Stimulated activated CD8-positive, alpha-beta memory T cell treated with anti-CD3 and anti-CD28 coated beads, Interleukin-4, amount 100 ng/mL, for 4 hours (primary cell): ENCODE measurements at regions not wholly inside any gene's neighbourhood (a gene's known extent, or its start where the extent isn't known, plus 50 kb on each side); places are given as distances from the start of the nearest gene placed in this dataset.
"Not testable (repeated sequence)": the region's sequence is repeated elsewhere in the genome, so short reads cannot be mapped to it uniquely, and the experiment has no call there.

Experiments
- DNase-seq, 2 donors: peaks; one replicate each; pipeline ENCODE4 v3.0.0-alpha.2; 2020; ENCODE audit warnings: low read depth in 2 of 2, low spot score in 1 of 2

GRCh38 chr2:207354462-207354861 lies 175.3 kb upstream of the CREB1 start:
- no peak for DNase-seq

GRCh38 chr2:207356567-207356966 lies 173.2 kb upstream of the CREB1 start:
- no peak for DNase-seq

DNA sequence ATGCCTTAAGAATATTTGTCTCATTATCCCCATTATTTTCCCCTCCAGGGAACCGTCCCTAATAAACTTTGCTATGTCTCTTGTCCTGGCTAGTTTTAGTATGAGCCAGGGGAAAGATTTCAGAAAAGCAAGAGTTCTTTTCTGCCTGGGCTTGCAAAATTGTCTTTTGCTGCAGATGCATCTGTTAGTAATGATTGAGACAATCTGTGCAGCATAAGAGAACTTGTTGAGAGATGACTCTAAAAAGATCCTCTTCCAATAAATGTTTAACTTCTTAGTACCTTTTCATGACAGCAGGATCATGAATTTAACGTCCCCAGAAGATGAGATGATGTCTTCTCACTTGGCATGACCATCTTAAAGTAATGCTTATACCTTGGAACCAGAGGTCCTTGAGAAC lies 172.5 kb upstream of the CREB1 start:
- no peak for DNase-seq

GRCh38 chr2:207362716-207363115 lies 167.0 kb upstream of the CREB1 start:
- no peak for DNase-seq

DNA sequence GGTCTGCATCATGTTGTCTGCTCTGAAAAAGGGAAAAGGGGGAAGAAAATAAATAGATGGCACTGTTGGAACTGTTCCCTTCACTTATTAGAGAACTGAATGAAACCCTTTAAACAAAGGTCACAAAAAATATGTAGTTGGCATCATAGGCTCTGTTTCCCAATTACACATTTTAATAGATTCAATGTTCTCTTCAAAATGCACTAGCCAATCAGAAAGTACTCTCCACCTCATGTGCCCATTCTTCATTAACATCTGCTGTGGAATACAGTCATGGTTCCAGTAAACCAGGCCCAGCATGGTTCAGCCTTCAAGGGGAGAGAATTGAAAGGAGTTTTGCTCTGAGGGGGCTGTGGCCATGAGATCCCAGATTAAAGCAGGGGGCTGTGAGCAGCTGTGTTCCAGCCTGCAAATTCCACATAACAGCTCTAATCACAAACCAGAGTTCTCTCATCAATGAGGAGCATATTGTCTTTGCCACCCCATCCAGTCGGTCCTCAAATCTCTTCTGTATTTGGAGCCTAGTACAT lies 165.9 kb upstream of the CREB1 start:
- no peak for DNase-seq

GRCh38 chr2:207370646-207371045 lies 159.1 kb upstream of the CREB1 start:
- DNase-seq: no peak

DNA sequence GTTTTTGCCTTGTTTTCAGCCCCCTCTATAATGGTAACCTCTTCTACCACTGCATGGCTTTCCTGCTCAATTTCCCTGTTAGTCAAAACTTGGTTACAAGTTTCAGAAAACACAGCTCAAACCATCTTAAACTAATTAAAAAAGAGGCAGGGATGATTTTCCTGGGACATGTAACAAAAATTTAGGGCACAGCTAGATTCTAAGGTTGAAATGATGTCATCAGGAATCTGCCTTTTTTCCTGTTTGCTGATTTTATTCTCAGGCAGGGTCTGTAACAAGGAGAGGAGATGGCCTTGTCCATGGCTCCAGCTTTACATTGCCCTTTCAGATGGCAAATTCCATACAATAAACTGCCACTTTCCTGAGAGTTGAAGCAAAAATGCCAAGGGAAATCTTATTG lies 157.9 kb upstream of the CREB1 start:
- no peak for DNase-seq

DNA sequence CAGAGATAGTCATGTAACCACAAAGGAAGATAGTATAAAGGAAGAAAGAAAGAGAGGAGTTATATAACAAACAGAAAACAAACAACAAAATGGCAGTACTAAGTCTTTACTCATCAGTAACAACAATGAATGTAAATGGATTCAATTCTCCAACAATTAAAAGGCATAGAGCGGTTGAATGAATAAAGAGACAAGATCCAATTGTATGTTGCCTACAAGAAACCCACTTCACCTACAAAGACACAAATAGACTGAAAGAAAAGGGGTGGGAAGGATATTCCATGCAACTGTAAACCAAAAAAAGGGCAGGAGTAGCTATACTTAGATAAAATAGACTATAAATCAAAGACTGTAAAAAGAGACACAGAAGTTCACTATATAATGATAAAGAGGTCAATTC lies 157.3 kb upstream of the CREB1 start:
- DNase-seq: no peak

- no peak for DNase-seq
Observed at GRCh38 chr2:207375207-207375875, 154.4 kb upstream of the CREB1 start.

DNA sequence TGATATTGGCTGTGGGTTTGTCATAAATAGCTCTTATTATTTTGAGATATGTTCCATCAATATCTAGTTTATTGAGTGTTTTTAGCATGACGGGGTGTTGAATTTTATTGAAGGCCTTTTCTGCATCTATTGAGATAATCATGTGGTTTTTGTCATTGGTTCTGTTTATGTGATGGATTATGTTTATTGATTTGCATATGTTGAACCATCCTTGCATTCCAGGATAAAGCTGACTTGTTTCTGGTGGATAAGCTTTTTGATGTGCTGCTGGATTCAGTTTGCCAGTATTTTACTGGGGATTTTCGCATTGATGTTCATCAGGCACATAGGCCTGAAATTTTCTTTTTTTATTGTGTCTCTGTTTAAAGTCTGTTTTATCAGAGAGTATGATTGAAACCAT lies 151.1 kb upstream of the CREB1 start:
- not testable (repeated sequence) for DNase-seq

- DNase-seq: no peak
Observed at GRCh38 chr2:207385076-207385475, 144.7 kb upstream of the CREB1 start.

GRCh38 chr2:207385903-207386302 lies 143.9 kb upstream of the CREB1 start:
- DNase-seq: no peak

DNA sequence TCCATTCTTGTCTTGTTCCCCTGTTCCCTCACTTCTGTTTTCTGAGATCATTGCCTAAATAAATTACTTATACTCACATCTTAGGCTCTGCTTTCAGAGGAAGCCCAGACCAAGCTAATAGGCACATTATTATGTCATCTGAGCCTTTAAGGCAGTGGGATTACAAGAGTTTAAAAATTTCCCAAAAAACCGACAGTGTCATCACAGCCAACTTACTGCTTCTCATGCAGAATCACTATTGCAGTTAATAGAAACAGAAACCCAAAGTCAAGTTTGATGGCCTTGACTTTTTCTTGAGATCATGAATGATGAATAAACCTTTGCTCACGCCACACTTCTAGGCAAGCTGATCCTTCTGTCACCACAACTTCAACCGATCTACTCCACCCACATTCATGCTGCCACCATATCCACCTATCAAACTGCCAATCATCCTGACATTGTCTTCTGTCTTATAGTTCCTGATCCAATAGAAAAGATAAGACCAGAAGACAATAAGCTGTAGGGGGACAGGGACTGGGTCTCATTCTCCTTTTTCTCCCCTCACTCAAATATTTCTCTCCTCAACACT lies 142.7 kb upstream of the CREB1 start:
- no peak for DNase-seq

DNA sequence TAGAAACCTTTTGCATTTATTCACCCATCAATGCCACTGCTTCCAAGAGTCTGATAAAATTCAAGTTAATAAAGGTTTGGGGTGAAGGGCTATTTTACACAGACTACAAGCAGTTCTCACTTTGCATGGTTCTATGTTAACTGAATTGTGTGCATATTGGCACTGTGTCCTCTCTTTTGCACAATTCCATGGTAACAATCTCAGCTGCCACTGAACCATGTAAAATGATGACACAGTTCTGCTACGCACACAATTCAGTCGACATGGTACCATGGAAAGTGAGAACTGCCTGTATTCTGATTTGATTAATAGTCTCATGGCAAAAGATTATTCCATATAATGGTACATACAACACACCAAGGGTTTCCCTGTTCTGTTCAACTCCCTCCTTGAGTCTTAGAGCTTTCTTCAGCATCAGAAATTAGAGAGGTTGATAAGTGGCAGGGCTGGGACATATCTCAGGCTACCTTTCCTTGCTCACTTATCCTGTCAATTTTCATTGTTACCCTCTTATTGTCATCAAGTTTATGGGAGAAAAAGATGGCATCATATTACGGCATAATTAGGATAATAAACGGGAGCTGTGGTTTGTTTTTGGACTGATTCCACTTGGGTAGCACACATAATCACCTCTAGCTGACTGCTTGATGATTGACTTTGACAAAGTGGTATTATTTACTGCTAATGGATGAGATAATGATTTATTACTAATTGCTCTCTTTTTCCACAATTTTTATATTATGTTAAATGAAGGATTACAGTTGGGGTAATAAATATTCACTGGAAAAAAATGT lies 139.3 kb upstream of the CREB1 start:
- DNase-seq: no peak

- DNase-seq: no peak
Observed at GRCh38 chr2:207394203-207394781, 135.5 kb upstream of the CREB1 start.

DNA sequence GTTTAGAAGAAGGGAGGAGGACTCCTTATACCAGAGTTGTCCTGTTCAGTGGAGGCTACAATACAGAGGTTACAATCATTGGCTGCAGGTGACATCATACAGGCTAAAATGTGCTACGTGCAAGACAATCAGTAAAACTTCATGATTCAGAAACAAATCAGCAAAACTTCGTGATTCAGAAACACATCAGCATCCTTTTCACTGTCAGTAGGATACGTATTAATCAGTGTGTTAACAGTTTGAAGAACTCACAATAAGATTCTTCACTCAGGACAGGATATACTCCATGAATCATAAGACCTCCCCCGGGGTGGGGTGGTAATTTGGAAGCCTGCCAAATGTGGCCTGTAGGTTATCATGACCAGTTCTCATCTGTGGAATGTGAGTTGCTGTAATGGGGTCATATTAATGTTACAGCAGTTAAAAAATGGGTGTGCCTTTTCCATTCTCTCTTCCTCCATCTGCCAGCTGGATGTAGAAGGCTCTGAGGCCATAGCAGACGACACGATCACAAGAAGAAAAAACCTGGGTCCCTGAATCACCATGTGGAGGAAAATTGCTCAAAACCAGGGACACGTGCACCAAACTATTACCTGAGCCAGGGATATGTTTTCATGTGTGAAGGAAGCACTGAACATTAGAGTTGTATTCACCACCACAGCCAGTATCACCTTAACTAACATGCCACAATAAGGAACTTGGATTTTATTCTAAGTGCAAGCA lies 134.8 kb upstream of the CREB1 start:
- DNase-seq: no peak

DNA sequence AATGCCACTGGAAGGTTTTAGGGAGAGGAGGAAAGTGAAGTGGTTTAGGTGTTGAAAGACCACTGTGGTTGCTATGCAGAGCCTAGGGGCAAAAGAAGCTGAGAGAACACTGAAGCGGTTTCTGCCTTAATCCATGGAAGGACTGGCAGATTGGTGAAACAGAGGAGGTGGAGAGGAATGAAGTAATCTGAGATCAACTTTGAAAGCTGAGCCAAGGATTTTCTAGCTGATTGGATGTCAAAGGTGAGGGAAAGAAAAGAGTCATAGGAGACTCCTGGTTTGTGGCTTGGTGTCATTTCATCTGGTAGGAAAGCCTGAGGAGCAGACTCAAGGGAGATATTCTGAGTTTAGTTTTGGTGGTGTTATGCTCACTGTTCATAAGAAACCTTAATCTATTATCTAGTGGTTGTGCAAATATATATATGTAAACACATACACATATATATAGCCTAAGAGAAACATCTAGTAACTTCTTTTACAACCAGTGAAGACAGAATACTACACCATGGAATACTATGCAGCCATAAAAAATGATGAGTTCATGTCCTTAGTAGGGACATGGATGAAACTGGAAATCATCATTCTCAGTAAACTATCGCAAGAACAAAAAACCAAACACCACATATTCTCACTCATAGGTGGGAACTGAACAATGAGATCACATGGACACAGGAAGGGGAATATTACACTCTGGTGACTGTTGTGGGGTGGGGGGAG lies 134.1 kb upstream of the CREB1 start:
- DNase-seq: no peak

DNA sequence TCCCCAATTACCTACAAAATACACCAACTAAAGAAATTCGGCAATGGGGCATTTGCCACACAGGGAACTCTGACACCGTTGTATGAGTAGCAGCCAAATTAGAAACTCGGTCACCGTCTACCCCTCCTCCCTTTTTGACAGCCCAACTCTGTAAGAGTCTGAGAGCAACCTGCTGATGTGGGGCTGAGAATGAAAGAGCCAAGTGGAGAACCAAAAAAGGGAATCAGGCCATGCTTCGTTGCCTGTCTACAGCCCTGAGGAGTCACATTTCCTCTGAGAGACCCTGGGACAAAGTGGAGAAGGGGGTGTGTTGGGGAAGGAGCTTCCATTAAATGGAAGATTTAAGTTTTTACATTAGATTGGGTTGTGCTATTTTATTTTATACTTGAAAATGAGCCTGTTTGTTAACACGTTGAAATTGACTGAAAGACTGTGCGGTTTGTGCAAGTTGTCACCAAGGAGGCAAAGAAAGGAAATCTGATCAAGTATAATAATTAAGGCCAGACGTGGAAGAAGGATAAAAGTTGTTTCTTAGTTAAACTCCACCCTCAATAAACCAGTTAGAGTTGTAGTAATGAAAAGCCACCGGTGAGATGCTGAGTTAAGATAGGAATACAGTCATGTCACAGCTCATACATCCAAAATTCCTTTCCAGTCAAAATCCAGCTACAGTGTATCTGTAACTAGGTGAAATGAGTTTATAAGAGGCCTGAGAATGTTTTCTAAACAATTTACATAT lies 131.7 kb upstream of the CREB1 start:
- no peak for DNase-seq

DNA sequence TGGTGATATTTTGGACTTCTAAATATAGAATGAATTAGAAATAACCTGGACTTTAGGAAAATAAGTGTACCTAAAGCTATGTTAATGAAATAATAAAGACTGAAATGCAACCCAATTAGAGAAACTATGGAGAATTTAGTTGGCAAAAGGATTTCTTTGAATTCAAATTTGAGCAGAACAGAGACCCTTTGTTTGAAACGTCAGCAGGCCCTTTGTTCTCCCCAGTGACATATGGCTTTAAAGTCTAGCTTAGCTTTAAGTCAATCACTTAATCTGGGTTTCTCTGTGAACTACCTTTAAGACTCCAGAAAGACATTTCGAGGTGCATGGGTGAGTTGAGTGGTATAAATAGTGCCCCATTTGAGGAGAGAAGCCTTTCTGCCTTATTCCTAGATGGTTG lies 130.5 kb upstream of the CREB1 start:
- no peak for DNase-seq

- no peak for DNase-seq
Observed at GRCh38 chr2:207401338-207401737, 128.4 kb upstream of the CREB1 start.
